ENCODE measurements at regions not wholly inside any gene's neighbourhood (a gene's known extent, or its start where the extent isn't known, plus 50 kb on each side); places are given as distances from the start of the nearest gene placed in this dataset.

DNA sequence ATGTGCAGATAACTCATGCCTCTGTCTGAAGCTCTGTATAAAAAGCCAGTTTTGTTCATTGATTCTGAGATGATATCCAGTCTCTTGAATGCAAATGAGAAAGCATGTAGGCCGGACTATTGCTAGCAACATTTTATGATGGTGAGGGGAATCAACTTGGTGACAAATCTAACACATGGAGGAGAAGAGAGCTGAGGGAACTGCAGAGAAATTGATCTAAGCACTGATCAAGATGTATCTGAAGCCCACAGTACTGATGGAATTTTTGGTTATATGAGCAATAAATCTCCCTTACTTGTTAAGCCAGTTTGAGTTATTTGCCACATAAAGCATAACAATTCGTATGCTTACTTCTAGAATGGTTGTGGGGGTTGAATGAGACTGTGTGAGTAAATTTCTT is 295.6 kb upstream of the DDHD1 start (continued):
- TF ChIP-seq EP300 (IDR thresholded peaks at IDR 0.05; ENCODE audit: borderline replicate concordance in 1 of 2, low read depth in 2 of 2, low read length in 2 of 2) (no peak), FOSL1 (IDR thresholded peaks at IDR 0.05; ENCODE audit: insufficient read depth, low read depth, low read length) (no peak), YY1 (IDR thresholded peaks at IDR 0.05; ENCODE audit: low read depth, low read length) (no peak), CBX8 (IDR thresholded peaks at IDR 0.05; ENCODE audit: borderline replicate concordance, low read depth, low read length) (no peak), RBBP5 (IDR thresholded peaks at IDR 0.05; ENCODE audit: borderline replicate concordance, low read depth, low read length) (no peak), KDM1A (IDR thresholded peaks at IDR 0.05; ENCODE audit: borderline replicate concordance, low read length) (no peak)

All from H1 (cell line).